RWPE2 (cell line): ENCODE measurements at regions not wholly inside any gene's neighbourhood (a gene's known extent, or its start where the extent isn't known, plus 50 kb on each side); places are given as distances from the start of the nearest gene placed in this dataset.

Experiments
- ATAC-seq: fragments of 200-7000 bp; cut with Tn5 transposase; 3 replicates; pipeline ENCODE4 v1.9.1; 2021; ENCODE audit warnings: low read depth
- DNase-seq: peaks from one replicate; pipeline ENCODE4 v3.0.0-alpha.2; 2020; ENCODE audit warnings: low spot score
- H3K27ac ChIP-seq: fragments of 450-650 bp; 2 replicates; pipeline ENCODE4 v1.5.1; 2017; ENCODE audit warnings: mild to moderate bottlenecking; ENCODE audit not compliant: poor library complexity, severe bottlenecking
- H3K27me3 ChIP-seq: fragments of 250-450 bp; sonication (Bioruptor Pico); 2 replicates; pipeline ENCODE4 v1.5.1; 2021; ENCODE audit warnings: mild to moderate bottlenecking, moderate library complexity; ENCODE audit not compliant: insufficient read depth, poor library complexity, severe bottlenecking
- H3K36me3 ChIP-seq: fragments of 250-450 bp; sonication (Bioruptor Pico); 2 replicates; pipeline ENCODE4 v1.5.1; 2020; ENCODE audit warnings: low read depth, mild to moderate bottlenecking, moderate library complexity
- H3K4me1 ChIP-seq: fragments of 250-450 bp; sonication (Bioruptor Pico); 2 replicates; pipeline ENCODE4 v1.5.1; 2021; ENCODE audit warnings: mild to moderate bottlenecking, moderate library complexity; ENCODE audit not compliant: insufficient read depth, poor library complexity, severe bottlenecking
- H3K4me3 ChIP-seq: fragments of 250-450 bp; sonication (Bioruptor Pico); 2 replicates; pipeline ENCODE4 v1.5.1; 2021; ENCODE audit warnings: mild to moderate bottlenecking, moderate library complexity; ENCODE audit not compliant: severe bottlenecking
- H3K9me3 ChIP-seq: fragments of 250-450 bp; sonication (Bioruptor Pico); 2 replicates; pipeline ENCODE4 v1.5.1; 2021; ENCODE audit warnings: mild to moderate bottlenecking, moderate library complexity; ENCODE audit not compliant: severe bottlenecking
- CTCF ChIP-seq: fragments of 450-650 bp; IDR thresholded peaks from one replicate; pipeline ENCODE4 v1.5.1; 2017; ENCODE audit warnings: mild to moderate bottlenecking, moderate library complexity; ENCODE audit not compliant: poor library complexity, severe bottlenecking

DNA sequence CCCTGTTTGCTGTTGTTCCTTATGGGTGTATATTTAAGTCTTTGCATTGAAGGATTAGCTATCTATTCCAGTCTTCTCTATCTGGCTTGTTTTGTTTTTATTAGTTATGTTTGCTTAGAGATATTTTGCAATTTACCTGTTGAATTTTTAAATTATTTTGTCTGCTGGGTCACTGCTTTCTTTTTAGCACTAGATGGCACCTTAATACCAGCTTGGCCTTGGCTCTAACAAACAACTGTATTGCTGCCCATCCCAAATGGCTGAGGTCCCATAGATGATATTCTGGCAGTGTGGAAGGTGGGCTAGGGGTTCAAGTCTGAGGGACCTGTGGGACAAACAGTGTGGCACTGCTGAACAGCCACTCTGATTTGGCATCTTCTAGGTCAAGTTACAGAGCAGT is 144.0 kb upstream of the FBXO33 start:
- H3K4me1 ChIP-seq: no peaks in the 10 kb centered on the region
- peak; percentile 19 for TF ChIP-seq CTCF
- H3K4me3 ChIP-seq: no peak overlapping the region
- no peak overlapping the region for H3K27ac ChIP-seq
- H3K9me3 ChIP-seq: no peaks in the 10 kb centered on the region
- no peak for ATAC-seq
- no peaks in the 10 kb centered on the region for H3K36me3 ChIP-seq
- no peaks in the 10 kb centered on the region for H3K27me3 ChIP-seq
- no peak for DNase-seq

DNA sequence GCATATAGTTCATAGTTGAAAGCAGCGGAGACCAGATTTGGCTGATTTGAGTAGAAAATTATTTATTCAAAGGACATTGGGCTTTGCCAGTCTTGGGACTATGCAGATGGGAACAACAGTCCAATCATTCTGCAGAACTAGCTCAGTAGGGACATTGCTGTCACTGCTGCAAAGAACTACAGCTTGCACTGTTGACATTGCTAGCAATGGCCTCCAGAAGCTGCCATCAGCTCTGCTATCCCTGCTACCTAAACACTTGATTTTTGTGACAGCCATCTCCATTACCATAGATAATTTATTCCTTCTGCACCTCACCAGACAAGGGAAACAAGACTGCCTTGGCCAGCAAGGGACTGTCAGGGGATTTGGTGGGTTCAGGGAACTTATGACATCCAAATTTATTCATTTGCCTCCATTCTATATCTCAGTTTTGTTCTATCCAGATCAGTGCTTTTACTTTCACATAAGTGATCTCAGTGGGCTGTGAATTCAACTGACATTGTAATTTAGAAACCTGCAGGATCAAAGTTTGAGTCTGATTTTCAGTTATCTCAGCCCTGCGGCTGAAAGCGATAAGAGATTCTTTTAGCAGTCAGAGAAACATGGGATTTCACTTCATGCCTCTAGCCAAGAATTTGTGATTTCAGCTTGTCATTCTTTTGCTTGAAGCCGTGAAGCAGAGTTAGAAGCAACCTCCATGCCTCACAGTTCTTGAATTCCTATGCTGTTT is 136.7 kb upstream of the FBXO33 start:
- Histone ChIP-seq H3K27me3 (no peaks in the 10 kb centered on the region), H3K9me3 (no peaks in the 10 kb centered on the region), H3K36me3 (no peaks in the 10 kb centered on the region), H3K27ac (no peak overlapping the region), H3K4me3 (no peak overlapping the region), H3K4me1 (no peaks in the 10 kb centered on the region)
- TF ChIP-seq CTCF: no peak
- no peak for DNase-seq
- ATAC-seq: no peak

DNA sequence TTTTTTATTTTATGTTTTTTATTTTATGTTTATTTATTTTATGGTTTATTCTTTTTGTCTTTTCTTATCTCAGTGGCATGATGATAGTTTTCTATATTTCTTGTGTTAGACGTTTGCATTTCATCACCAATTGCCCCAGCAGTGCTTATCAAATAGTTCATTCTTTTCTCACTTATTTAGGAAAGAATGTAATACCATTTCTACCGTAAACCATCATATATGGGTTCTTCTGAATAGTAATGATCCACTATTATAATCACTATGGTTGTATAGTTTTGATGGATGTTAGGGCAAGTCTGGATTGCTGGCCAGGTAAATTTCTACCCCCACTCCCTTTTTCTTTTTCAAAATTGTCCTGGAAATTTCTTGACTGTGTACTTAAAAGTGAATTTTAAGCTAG is 134.6 kb upstream of the FBXO33 start:
- Histone ChIP-seq H3K27me3 (no peaks in the 10 kb centered on the region), H3K4me1 (no peaks in the 10 kb centered on the region), H3K9me3 (no peaks in the 10 kb centered on the region), H3K4me3 (no peak overlapping the region), H3K27ac (no peak overlapping the region), H3K36me3 (no peaks in the 10 kb centered on the region)
- DNase-seq (no peak), ATAC-seq (no peak)
- TF ChIP-seq CTCF: no peak

- Histone ChIP-seq H3K9me3 (peaks cover 3% of the 10 kb centered on the region), H3K4me3 (no peak overlapping the region), H3K4me1 (no peaks in the 10 kb centered on the region), H3K27me3 (no peaks in the 10 kb centered on the region), H3K27ac (no peak overlapping the region), H3K36me3 (no peaks in the 10 kb centered on the region)
- TF ChIP-seq CTCF: no peak
- DNase-seq: no peak
- ATAC-seq: no peak
Observed at GRCh38 chr14:39563361-39563760, 131.1 kb upstream of the FBXO33 start.

- H3K4me1 ChIP-seq: no peaks in the 10 kb centered on the region
- DNase-seq: no peak
- H3K27ac ChIP-seq: no peak overlapping the region
- no peaks in the 10 kb centered on the region for H3K27me3 ChIP-seq
- no peak for ATAC-seq
- H3K9me3 ChIP-seq: peaks cover 3% of the 10 kb centered on the region
- no peak for TF ChIP-seq CTCF
- H3K4me3 ChIP-seq: no peak overlapping the region
- no peaks in the 10 kb centered on the region for H3K36me3 ChIP-seq
Observed at GRCh38 chr14:39562175-39562574, 129.9 kb upstream of the FBXO33 start.
